Neural progenitor cell (in vitro differentiated cells): ENCODE measurements at regions not wholly inside any gene's neighbourhood (a gene's known extent, or its start where the extent isn't known, plus 50 kb on each side); places are given as distances from the start of the nearest gene placed in this dataset.

Experiments used
- EZH2 ChIP-seq: fragments of 200-600 bp; sonication (generic); IDR thresholded peaks from 2 replicates; pipeline ENCODE4 v1.6.1; 2017; ENCODE audit warnings: antibody characterized with exemption, mild to moderate bottlenecking, moderate library complexity
- EZH2phosphoT487 ChIP-seq: fragments of 200-600 bp; sonication (generic); IDR thresholded peaks from 2 replicates; pipeline ENCODE4 v1.6.1; 2017; ENCODE audit warnings: antibody characterized with exemption
- TF ChIP-seq, protein P1 (sequence below): fragments of 200-600 bp; sonication (generic); IDR thresholded peaks from 2 replicates; pipeline ENCODE4 v1.5.1; 2017; ENCODE audit warnings: antibody characterized with exemption, mild to moderate bottlenecking

DNA sequence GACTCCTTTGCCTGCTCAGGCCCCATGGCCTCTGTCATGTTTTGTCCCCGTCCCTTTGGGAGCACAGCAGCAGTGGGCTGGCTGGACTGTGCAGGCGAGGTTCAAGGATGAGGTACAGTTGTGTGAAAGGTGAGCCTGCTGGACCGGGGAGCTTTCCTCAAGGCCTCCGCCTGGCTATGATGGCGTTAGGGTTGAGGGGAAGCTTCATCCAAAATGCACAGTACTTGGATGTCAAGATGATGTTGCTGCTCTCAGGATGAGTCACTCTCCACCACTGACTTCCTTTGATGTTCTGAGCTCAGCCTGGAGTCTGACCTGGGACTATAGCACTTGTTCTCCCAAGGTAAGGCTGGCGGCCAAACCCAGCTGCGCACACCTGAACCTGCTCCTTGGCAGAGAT is 152.7 kb upstream of the SHH start:
- TF ChIP-seq, protein P1, sequence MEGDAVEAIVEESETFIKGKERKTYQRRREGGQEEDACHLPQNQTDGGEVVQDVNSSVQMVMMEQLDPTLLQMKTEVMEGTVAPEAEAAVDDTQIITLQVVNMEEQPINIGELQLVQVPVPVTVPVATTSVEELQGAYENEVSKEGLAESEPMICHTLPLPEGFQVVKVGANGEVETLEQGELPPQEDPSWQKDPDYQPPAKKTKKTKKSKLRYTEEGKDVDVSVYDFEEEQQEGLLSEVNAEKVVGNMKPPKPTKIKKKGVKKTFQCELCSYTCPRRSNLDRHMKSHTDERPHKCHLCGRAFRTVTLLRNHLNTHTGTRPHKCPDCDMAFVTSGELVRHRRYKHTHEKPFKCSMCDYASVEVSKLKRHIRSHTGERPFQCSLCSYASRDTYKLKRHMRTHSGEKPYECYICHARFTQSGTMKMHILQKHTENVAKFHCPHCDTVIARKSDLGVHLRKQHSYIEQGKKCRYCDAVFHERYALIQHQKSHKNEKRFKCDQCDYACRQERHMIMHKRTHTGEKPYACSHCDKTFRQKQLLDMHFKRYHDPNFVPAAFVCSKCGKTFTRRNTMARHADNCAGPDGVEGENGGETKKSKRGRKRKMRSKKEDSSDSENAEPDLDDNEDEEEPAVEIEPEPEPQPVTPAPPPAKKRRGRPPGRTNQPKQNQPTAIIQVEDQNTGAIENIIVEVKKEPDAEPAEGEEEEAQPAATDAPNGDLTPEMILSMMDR = no peak
- TF ChIP-seq EZH2phosphoT487 (no peak), EZH2 (no peak)
